ENCODE measurements at regions not wholly inside any gene's neighbourhood (a gene's known extent, or its start where the extent isn't known, plus 50 kb on each side); places are given as distances from the start of the nearest gene placed in this dataset.

DNA sequence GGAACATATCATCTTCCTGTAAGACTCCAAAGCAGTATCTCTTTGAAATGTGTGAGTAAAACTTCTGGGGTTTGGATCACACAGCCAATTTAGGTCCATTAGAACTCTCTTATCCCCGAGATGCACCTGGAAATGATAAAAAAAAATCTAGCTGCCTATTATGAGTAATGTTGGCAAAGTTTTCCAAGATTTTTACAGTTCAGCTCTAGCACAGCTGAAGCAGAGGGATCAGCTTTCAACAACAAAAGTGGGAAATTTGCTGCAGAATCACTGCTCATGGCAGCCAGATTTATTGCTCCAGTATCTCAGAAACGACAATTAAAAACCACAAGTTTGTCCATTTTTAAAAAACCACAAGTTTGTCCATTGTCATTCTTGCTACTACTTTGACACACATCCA lies 292.2 kb downstream of the IRX2 start:
- Histone ChIP-seq H3K9me3 (replicated peaks; ENCODE audit: insufficient read depth, low read length) (no peaks in the 10 kb centered on the region), H3K27me3 (replicated peaks; ENCODE audit: insufficient read depth, low read length) (no peaks in the 10 kb centered on the region), H3K27ac (ENCODE audit: low read length) (no peak overlapping the region), H3K9ac (ENCODE audit: low read length) (no peak overlapping the region), H3K79me2 (ENCODE audit: low read length) (no peaks in the 10 kb centered on the region), H4K20me1 (ENCODE audit: insufficient read depth, low read length) (no peaks in the 10 kb centered on the region), H2AFZ (ENCODE audit: low read length) (no peak overlapping the region), H3K4me3 (ENCODE audit: low read length) (no peak overlapping the region), H3K9me2 (replicated peaks; ENCODE audit: insufficient read depth, low read length) (no peaks in the 10 kb centered on the region), H3F3A (ENCODE audit: insufficient read depth, low read length) (no peaks in the 10 kb centered on the region), H3K4me2 (ENCODE audit: low read depth, low read length) (no peak overlapping the region), H3K4me1 (ENCODE audit: low read length) (no peaks in the 10 kb centered on the region), H3K36me3 (replicated peaks; ENCODE audit: insufficient read depth, low read length) (no peaks in the 10 kb centered on the region)
- TF ChIP-seq EZH2phosphoT487 (IDR thresholded peaks at IDR 0.05; ENCODE audit: low read length) (no peak), EZH2 (optimal IDR thresholded peaks at IDR 0.05; ENCODE audit: low read depth, low read length) (no peak)
- TF ChIP-seq, protein P1, sequence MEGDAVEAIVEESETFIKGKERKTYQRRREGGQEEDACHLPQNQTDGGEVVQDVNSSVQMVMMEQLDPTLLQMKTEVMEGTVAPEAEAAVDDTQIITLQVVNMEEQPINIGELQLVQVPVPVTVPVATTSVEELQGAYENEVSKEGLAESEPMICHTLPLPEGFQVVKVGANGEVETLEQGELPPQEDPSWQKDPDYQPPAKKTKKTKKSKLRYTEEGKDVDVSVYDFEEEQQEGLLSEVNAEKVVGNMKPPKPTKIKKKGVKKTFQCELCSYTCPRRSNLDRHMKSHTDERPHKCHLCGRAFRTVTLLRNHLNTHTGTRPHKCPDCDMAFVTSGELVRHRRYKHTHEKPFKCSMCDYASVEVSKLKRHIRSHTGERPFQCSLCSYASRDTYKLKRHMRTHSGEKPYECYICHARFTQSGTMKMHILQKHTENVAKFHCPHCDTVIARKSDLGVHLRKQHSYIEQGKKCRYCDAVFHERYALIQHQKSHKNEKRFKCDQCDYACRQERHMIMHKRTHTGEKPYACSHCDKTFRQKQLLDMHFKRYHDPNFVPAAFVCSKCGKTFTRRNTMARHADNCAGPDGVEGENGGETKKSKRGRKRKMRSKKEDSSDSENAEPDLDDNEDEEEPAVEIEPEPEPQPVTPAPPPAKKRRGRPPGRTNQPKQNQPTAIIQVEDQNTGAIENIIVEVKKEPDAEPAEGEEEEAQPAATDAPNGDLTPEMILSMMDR (IDR thresholded peaks at IDR 0.05; ENCODE audit: low read length): no peak
- DNase-seq: no peak

DNA sequence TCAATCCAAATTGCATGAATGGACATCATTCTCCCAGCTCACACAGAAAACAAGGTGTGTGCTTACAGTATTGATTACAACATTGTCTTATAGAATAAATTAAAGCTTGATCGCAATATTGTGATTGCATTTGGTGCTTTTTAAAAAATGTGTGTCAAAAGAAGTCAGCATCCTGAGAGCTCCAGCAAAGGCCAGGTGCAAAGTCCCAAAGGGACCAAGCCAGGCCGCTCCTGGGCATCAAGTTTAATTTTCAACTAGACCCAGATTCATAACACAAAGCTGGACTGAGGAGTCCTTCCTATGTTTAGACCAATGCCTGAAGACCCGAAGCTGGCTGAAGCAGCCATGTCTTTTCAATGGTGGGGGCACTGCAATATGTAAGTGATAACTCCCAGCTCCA lies 295.6 kb downstream of the IRX2 start:
- no peaks in the 10 kb centered on the region for H3K4me1 ChIP-seq (ENCODE audit: low read length)
- H3K9ac ChIP-seq (ENCODE audit: low read length): no peak overlapping the region
- DNase-seq: no peak
- H3K79me2 ChIP-seq (ENCODE audit: low read length): no peaks in the 10 kb centered on the region
- no peaks in the 10 kb centered on the region for H3K9me2 ChIP-seq (replicated peaks; ENCODE audit: insufficient read depth, low read length)
- H4K20me1 ChIP-seq (ENCODE audit: insufficient read depth, low read length): no peaks in the 10 kb centered on the region
- H3K36me3 ChIP-seq (replicated peaks; ENCODE audit: insufficient read depth, low read length): no peaks in the 10 kb centered on the region
- TF ChIP-seq EZH2 (optimal IDR thresholded peaks at IDR 0.05; ENCODE audit: low read depth, low read length) (no peak), EZH2phosphoT487 (IDR thresholded peaks at IDR 0.05; ENCODE audit: low read length) (no peak)
- TF ChIP-seq, protein P1 (IDR thresholded peaks at IDR 0.05; ENCODE audit: low read length): no peak
- H3K27me3 ChIP-seq (replicated peaks; ENCODE audit: insufficient read depth, low read length): no peaks in the 10 kb centered on the region
- H3K27ac ChIP-seq (ENCODE audit: low read length): no peak overlapping the region
- H3K9me3 ChIP-seq (replicated peaks; ENCODE audit: insufficient read depth, low read length): no peaks in the 10 kb centered on the region; the same call in 1 of the 2 replicates
- no peak overlapping the region for H2AFZ ChIP-seq (ENCODE audit: low read length)
- no peak overlapping the region for H3K4me3 ChIP-seq (ENCODE audit: low read length)
- H3F3A ChIP-seq (ENCODE audit: insufficient read depth, low read length): no peaks in the 10 kb centered on the region
- H3K4me2 ChIP-seq (ENCODE audit: low read depth, low read length): no peak overlapping the region

DNA sequence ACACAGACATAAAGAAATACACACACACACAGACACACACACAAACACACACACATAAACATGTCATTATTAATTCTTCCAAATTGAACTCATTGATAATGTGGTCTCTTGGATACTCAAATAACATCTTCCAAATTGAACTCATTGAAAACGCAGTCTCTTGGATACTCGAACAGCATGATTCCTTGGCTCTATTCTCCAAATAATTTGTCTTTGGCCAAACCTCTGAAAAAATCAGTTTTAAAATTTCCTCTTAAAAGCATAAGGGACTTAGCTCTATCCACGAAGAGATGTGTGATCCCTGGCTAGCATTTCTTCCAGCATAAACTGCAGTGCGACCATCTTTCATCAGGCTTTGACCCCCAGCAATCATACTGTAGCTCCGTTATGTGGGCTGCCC lies 296.6 kb downstream of the IRX2 start:
- Histone ChIP-seq H3K27ac (ENCODE audit: low read length) (no peak overlapping the region), H3K4me1 (ENCODE audit: low read length) (no peaks in the 10 kb centered on the region), H3K27me3 (replicated peaks; ENCODE audit: insufficient read depth, low read length) (no peaks in the 10 kb centered on the region), H2AFZ (ENCODE audit: low read length) (no peak overlapping the region), H3K4me2 (ENCODE audit: low read depth, low read length) (no peak overlapping the region), H3K36me3 (replicated peaks; ENCODE audit: insufficient read depth, low read length) (no peaks in the 10 kb centered on the region), H3F3A (ENCODE audit: insufficient read depth, low read length) (no peaks in the 10 kb centered on the region), H3K79me2 (ENCODE audit: low read length) (no peaks in the 10 kb centered on the region), H3K4me3 (ENCODE audit: low read length) (no peak overlapping the region), H3K9me2 (replicated peaks; ENCODE audit: insufficient read depth, low read length) (no peaks in the 10 kb centered on the region), H3K9me3 (replicated peaks; ENCODE audit: insufficient read depth, low read length) (no peaks in the 10 kb centered on the region; the same call in 1 of the 2 replicates), H3K9ac (ENCODE audit: low read length) (no peak overlapping the region), H4K20me1 (ENCODE audit: insufficient read depth, low read length) (no peaks in the 10 kb centered on the region)
- no peak for DNase-seq
- TF ChIP-seq EZH2 (optimal IDR thresholded peaks at IDR 0.05; ENCODE audit: low read depth, low read length) (no peak), EZH2phosphoT487 (IDR thresholded peaks at IDR 0.05; ENCODE audit: low read length) (no peak)
- TF ChIP-seq, protein P1 (IDR thresholded peaks at IDR 0.05; ENCODE audit: low read length): no peak
